ENCODE measurements at regions not wholly inside any gene's neighbourhood (a gene's known extent, or its start where the extent isn't known, plus 50 kb on each side); places are given as distances from the start of the nearest gene placed in this dataset.

- DNase-seq: no peak
Measured at GRCh38 chr5:173557123-173557903, 59.1 kb downstream of the BOD1 start.

DNA sequence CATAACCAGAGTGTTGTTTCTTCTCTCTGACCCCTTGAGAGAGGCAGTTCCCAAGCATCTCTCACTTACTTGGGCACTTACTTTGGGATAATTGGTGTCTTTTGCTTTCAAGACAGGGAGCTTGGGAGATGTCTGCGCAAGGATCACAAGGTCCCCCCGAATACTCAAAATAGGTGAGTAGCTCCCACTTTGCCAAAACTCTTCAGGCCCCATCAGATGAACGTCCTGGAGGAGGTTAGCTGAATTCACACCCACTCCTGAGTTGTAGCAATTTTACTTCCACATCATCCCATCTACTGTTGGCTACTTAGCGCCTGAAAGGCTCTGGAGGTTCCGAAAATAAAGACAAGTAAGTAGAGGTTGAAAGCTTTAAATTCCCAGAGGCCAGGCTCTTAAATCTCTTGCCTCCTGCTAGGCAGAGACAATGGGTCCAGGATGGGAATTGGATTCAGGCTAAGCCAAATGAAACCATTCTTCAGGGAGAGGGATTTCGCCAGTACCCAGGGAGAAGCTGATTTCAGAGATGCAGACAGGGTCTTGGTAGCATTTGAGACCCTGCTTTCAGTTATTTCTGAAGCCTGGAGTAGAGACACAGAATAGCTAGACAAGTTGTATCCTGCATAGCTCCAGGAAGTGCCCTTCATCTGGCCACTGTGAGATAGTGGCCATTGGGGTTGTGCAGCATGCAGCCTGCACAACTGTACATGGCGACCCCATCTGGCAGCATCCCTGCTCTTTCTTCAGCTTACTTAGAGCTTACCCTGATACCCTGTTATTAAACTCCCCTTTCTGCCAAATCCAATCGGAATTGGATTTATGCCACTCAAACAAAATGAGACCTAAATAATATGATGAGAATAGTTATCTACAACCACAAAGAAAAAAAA is 60.1 kb downstream of the BOD1 start:
- DNase-seq: no peak

- DNase-seq: no peak
Measured at GRCh38 chr5:173554989-173555705, 61.3 kb downstream of the BOD1 start.

DNA sequence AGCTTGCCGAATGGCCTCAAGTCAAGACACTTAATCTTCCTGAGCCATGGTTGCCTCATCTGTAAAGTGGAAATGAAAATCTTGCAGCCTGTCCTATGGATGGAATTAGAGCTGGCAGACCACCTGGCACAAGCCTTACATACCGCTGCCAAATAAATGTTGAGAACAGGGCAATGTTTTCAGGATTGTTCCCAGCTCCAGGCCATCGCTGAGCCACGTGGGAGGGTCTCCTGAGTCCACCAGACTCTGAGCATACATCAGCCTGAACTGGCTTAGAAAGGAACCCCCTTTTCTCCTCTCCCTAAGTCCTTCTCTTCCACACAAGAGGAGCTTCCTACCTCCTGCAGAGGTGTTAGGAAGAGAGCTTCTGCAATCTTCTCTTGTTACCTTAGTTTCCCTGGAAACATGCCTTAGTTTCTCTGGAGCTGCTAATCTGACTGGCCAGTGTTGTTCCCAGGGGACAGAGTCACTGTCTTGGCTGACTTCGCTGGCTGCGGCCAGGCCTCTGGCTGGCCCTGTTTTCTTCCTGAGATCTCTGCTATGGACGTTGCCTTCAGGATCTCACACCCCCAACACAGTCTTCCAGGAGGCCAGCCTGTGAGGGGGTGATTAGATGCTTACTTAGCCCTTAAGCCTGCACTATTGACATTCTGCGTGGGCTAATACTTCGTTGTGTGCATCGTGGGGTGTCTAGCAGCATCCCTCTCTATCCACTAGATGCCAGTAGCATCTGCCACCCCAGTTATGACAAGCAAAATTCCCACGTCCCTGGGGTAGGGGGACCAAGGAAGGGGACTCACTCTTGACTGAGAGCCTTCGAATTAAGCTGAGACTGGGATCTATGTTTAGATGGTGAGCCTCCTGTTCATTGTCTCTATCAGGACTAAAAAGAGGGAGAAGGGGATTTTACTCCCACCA is 62.2 kb downstream of the BOD1 start:
- DNase-seq: no peak

GRCh38 chr5:173550641-173551040 is 65.8 kb downstream of the BOD1 start:
- DNase-seq: no peak

GRCh38 chr5:173549644-173550043 is 66.8 kb downstream of the BOD1 start:
- no peak for DNase-seq

DNA sequence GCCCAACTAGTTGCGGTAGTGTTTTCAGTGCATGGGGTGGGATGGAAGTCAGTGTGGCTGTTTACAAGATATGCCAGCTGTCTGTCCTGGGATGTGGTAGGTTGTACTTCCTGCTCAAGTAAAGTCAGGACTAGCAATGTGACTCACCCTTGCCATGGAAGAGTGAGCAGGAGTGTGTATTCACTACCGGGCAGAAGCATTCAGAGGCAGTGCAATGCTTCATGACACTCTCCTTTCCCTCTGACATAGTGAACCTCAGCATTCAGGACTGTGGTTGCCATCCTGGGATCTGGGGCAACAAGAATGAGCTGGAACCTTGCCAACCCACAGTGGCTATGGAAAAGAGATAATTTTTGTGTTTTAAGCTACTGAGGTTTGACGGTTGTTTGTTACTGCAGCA is 68.9 kb downstream of the BOD1 start:
- DNase-seq: no peak

GRCh38 chr5:173542964-173543363 is 73.5 kb downstream of the BOD1 start:
- DNase-seq: no peak

DNA sequence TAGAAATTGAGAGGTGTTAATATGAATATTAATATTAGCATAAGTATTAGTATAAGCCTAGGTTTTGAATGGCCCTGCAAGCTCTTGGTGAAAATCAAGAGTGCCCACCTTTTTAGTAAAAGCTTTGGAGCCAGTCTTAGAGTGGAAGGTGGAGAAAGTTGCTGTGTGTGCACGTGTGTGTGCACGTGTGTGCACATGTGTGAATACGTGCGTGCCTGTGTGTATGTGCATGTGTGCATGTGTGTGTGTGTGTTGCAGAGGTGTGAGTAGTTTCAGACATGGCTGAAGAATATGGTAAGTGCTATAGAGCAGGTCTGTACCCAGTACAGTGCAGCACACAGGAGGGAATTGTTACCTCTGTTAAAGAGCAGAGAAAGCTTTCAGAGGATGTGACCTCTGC is 74.3 kb downstream of the BOD1 start:
- no peak for DNase-seq

- DNase-seq: no peak
Measured at GRCh38 chr5:173538654-173539053, 77.8 kb downstream of the BOD1 start.

- no peak for DNase-seq
Measured at GRCh38 chr5:173538018-173538417, 78.4 kb downstream of the BOD1 start.

DNA sequence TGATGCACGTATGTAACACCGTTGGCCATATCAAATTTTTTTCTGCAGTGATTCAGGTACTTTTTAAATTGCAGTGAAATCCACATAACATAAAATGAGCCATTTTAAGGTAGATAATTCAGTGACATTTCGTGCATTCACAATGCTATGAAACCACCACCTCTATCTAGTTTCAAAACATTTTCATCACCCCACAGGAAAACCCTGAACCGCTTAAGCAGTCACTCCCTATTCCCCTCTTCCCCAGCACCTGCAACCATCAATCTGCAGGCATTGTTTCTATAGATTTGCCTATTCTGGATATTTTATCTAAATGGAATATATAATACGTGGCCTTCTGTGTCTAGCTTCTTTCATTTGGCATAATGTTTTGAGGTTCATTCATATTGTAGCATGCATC is 79.2 kb downstream of the BOD1 start:
- DNase-seq: no peak

- DNase-seq: no peak
Measured at GRCh38 chr5:173535976-173536639, 80.3 kb downstream of the BOD1 start.

DNA sequence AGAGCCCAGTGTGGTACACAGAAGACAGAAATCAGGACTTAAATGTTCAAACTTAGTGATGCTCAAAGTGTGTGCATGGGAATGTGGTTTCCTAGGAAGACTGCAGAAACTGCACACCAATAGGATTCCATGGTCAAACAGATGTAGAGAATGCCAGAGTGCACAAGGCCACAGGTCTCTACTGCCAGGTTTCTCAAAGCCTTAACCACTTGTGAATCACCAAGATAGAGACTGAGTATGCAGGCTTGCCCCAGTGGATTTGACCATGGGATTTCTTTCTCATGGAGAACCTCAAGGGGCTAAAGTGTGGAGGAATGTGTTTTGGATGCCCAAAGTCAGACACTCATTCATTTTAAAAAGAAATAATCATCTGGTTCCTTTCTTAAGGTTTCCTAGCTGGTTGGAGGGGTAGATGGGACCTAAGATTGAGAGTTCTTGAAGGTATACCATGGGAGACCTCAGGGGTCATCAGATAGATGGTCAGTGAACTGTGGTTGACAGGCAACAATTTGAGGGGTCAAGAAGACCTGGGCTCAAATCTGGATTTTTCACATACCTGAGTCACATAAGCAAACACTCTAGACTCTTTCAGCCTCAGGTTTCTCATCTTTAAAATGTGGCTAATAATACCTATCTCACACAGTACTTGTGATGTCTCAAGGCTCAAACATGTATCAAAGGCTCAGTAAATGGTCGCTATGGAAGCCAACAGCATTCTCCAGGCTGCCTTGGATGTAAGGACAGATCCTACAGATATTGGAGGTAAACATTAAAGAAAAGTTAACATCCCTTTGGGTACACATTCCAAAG is 81.1 kb downstream of the BOD1 start:
- DNase-seq: no peak

- DNase-seq: no peak
Measured at GRCh38 chr5:173534664-173535063, 81.8 kb downstream of the BOD1 start.

GRCh38 chr5:173534031-173534430 is 82.4 kb downstream of the BOD1 start:
- no peak for DNase-seq

- DNase-seq: no peak
Measured at GRCh38 chr5:173532689-173533250, 83.7 kb downstream of the BOD1 start.

GRCh38 chr5:173531863-173532262 is 84.6 kb downstream of the BOD1 start:
- no peak for DNase-seq

DNA sequence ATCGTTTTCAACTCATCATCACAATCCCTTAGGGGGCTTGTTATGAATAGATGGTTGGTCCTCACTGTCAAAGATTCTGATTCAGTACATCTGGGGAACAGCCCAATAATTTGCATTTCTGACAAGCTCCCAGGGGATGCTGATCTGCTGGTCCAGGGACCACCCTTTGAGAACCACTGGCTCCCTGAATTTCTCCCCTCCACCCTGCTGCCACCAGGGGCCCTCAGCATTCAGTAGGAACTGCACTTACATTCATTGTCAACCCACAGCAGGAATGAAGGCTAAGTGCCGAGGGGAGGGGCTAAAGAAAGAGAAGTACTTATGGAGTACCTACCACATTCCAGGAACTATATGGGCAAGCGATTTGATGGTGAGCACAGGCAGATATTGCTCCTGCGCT is 85.9 kb downstream of the BOD1 start:
- no peak for DNase-seq

GRCh38 chr5:173529861-173530260 is 86.6 kb downstream of the BOD1 start:
- DNase-seq: no peak

DNA sequence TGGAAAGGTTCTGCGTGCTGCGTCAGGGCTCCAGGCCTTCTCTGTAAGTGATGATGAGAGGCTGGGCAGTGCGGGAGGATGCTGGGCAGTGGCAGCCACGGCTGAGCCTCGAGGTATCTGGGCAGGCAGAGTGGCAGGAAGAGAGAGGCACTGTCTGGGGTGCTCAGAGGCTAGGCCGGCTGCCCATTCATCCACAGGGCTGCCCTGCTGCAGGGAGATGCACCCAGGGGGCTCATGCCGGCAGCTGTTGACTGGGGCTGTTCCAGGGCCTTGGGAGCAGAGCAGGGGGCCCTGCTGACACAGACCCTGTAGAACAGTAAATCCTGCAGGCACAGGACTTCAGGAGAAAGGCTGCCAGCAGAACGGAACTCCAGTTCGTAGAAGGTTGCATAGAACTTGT is 88.8 kb downstream of the BOD1 start:
- no peak for DNase-seq

Measured in NCI-H2029 (cell line).